ENCODE measurements at regions not wholly inside any gene's neighbourhood (a gene's known extent, or its start where the extent isn't known, plus 50 kb on each side); places are given as distances from the start of the nearest gene placed in this dataset.

- H3K14ac ChIP-seq (ENCODE audit: insufficient read depth, low read length): no peak overlapping the region
- H4K91ac ChIP-seq (ENCODE audit: insufficient read length, low read depth, low read length): no peak overlapping the region
- H2BK5ac ChIP-seq (ENCODE audit: insufficient read length, low read length): no peak overlapping the region
- no peak overlapping the region for H2AFZ ChIP-seq (ENCODE audit: low read length)
- no peak overlapping the region for H3K18ac ChIP-seq (ENCODE audit: insufficient read length, low read depth, low read length)
- H3K79me1 ChIP-seq (ENCODE audit: insufficient read depth, low read depth, low read length, poor library complexity, severe bottlenecking): no peaks in the 10 kb centered on the region
- no peak for TF ChIP-seq CTCF (conservative IDR thresholded peaks at IDR 0.05)
- no peak overlapping the region for H2BK12ac ChIP-seq (ENCODE audit: insufficient read length, low read depth, low read length)
- no peaks in the 10 kb centered on the region for H3K4me1 ChIP-seq (ENCODE audit: insufficient read depth, low read length)
- H4K20me1 ChIP-seq (ENCODE audit: control insufficient read depth, insufficient read depth, insufficient read length): no peaks in the 10 kb centered on the region
- no peak overlapping the region for H2AK5ac ChIP-seq (ENCODE audit: insufficient read length, low read length)
- Mint-ChIP-seq H3K27ac (no peak overlapping the region), H3K4me1 (no peaks in the 10 kb centered on the region), H3K4me3 (no peak overlapping the region), H3K27me3 (ENCODE audit: low read depth) (no peaks in the 10 kb centered on the region), H3K9me3 (no peaks in the 10 kb centered on the region), H3K36me3 (ENCODE audit: insufficient read depth in 1 of 3, low read depth in 3 of 3) (no peaks in the 10 kb centered on the region; a peak in 1 of 7 replicates)
- H2BK20ac ChIP-seq (ENCODE audit: low read depth, low read length, poor library complexity, severe bottlenecking): no peak overlapping the region
- H3K23me2 ChIP-seq (ENCODE audit: insufficient read length, low read depth, low read length, poor library complexity, severe bottlenecking): no peaks in the 10 kb centered on the region
- H2BK15ac ChIP-seq (ENCODE audit: low read depth, low read length): no peak overlapping the region
- no peak overlapping the region for H3K4me2 ChIP-seq (ENCODE audit: insufficient read depth, insufficient read length, low read length)
- no peaks in the 10 kb centered on the region for H3K79me2 ChIP-seq (ENCODE audit: insufficient read depth, low read length)
- no peak for DNase-seq
- H3K56ac ChIP-seq (ENCODE audit: insufficient read length, low read depth, low read length): no peak overlapping the region
- no CpG with 5 or more reads among the region's 3 CpGs for WGBS (ENCODE audit: extremely low coverage, insufficient read length, low lambda C conversion rate)
- no peak overlapping the region for H3K23ac ChIP-seq (ENCODE audit: insufficient read length, low read depth, low read length)
- H3K27ac ChIP-seq (ENCODE audit: insufficient read length, low read depth, low read length): no peak overlapping the region
- H3K9ac ChIP-seq (ENCODE audit: extremely low read depth, insufficient read length, low read length): no peak overlapping the region
- H2BK120ac ChIP-seq (ENCODE audit: low read depth, low read length, poor library complexity, severe bottlenecking): no peak overlapping the region
- no peaks in the 10 kb centered on the region for H3K9me3 ChIP-seq (ENCODE audit: control insufficient read depth, low read depth, low read length)
- H4K5ac ChIP-seq (ENCODE audit: insufficient read length, low read depth, low read length): no peak overlapping the region
- no peak overlapping the region for H3T11ph ChIP-seq (ENCODE audit: low read length)
- H3K27me3 ChIP-seq (ENCODE audit: insufficient read depth, low read length): no peaks in the 10 kb centered on the region
- H4K8ac ChIP-seq (replicated peaks; ENCODE audit: insufficient read length, low read depth, low read length): no peak overlapping the region
- H3K4ac ChIP-seq (ENCODE audit: low read depth, low read length): no peak overlapping the region
Measured at GRCh38 chr11:81388326-81388725, 1345.3 kb downstream of the FAM181B start.

Data from H9 (cell line).